Type B pancreatic cell (in vitro differentiated cells): ENCODE measurements at regions not wholly inside any gene's neighbourhood (a gene's known extent, or its start where the extent isn't known, plus 50 kb on each side); places are given as distances from the start of the nearest gene placed in this dataset.

Source experiments
- DNase-seq: peaks from one replicate; pipeline ENCODE4 v3.0.0; 2021; ENCODE audit warnings: mixed read lengths; ENCODE audit not compliant: unreplicated experiment; ENCODE audit errors: extremely low spot score
- H3K27ac Mint-ChIP-seq: 2 replicates; pipeline ENCODE4 v1.8.0; 2021; ENCODE audit warnings: mild to moderate bottlenecking, mixed read lengths
- H3K27me3 Mint-ChIP-seq: 2 replicates; pipeline ENCODE4 v1.8.0; 2021; ENCODE audit warnings: mixed read lengths
- H3K36me3 Mint-ChIP-seq: 2 replicates; pipeline ENCODE4 v1.8.0; 2021; ENCODE audit warnings: mixed read lengths
- H3K4me1 Mint-ChIP-seq: one replicate; pipeline ENCODE4 v1.8.0; 2021; ENCODE audit warnings: mixed read lengths; ENCODE audit not compliant: unreplicated experiment
- H3K4me3 Mint-ChIP-seq: 2 replicates; pipeline ENCODE4 v1.8.0; 2021; ENCODE audit warnings: mild to moderate bottlenecking, mixed read lengths
- H3K9me3 Mint-ChIP-seq: 2 replicates; pipeline ENCODE4 v1.8.0; 2021; ENCODE audit warnings: mixed read lengths
- TF ChIP-seq, protein P1 (sequence below): fragments of 200-600 bp; sonication (generic); conservative IDR thresholded peaks from 2 replicates; pipeline ENCODE4 v1.5.0; 2021; ENCODE audit warnings: antibody characterized with exemption, mild to moderate bottlenecking

DNA sequence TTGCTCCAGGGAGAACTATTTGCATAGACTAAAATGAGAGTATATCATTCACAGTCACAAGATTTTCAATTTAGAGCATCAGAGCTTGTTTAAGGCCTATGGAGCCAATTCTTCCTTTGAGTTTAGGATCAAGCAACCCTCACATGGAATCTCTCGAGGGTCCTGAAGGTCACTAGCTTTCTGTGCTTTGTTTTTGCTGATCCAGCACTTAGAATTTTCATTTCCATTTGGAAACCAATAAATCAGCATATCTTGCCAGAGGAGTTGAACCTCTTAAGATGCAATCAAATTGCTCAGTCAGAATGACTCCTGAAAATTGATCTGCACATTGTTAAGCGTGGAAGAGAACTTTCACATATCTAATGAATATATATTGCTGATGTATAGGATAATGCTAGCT lies 1039.6 kb downstream of the PDHA2 start:
- peaks cover 5% of the 10 kb centered on the region for H3K9me3 Mint-ChIP-seq
- TF ChIP-seq, protein P1, sequence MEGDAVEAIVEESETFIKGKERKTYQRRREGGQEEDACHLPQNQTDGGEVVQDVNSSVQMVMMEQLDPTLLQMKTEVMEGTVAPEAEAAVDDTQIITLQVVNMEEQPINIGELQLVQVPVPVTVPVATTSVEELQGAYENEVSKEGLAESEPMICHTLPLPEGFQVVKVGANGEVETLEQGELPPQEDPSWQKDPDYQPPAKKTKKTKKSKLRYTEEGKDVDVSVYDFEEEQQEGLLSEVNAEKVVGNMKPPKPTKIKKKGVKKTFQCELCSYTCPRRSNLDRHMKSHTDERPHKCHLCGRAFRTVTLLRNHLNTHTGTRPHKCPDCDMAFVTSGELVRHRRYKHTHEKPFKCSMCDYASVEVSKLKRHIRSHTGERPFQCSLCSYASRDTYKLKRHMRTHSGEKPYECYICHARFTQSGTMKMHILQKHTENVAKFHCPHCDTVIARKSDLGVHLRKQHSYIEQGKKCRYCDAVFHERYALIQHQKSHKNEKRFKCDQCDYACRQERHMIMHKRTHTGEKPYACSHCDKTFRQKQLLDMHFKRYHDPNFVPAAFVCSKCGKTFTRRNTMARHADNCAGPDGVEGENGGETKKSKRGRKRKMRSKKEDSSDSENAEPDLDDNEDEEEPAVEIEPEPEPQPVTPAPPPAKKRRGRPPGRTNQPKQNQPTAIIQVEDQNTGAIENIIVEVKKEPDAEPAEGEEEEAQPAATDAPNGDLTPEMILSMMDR = no peak
- no peaks in the 10 kb centered on the region for H3K27me3 Mint-ChIP-seq
- no peaks in the 10 kb centered on the region for H3K4me1 Mint-ChIP-seq
- no peak overlapping the region for H3K27ac Mint-ChIP-seq
- H3K36me3 Mint-ChIP-seq = no peaks in the 10 kb centered on the region
- no peak for DNase-seq
- H3K4me3 Mint-ChIP-seq = no peak overlapping the region

DNA sequence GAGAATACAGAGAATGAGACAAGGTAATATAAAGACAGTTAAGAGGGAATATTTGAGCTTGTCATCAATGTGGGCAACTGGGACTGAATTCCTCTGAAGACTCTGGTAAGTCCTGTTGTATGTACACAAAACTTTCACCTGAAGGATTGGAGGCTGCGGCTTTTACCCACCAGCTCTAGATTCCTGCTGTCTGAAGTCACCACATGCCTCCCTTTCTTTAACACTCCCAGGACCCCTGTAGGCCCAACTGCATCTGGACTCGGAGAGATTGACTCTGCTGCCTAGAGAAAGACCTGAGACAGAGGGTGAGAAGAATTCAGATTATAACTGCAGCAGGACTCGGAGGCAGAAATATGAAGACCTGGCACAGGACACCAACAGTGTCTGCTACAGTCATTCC lies 1048.0 kb downstream of the PDHA2 start:
- Mint-ChIP-seq H3K36me3 (no peaks in the 10 kb centered on the region), H3K4me1 (no peaks in the 10 kb centered on the region), H3K27ac (no peak overlapping the region), H3K27me3 (no peaks in the 10 kb centered on the region), H3K4me3 (no peak overlapping the region), H3K9me3 (no peaks in the 10 kb centered on the region)
- TF ChIP-seq, protein P1 = no peak
- no peak for DNase-seq

GRCh38 chr4:96894621-96895020 lies 1054.7 kb downstream of the PDHA2 start:
- TF ChIP-seq, protein P1 = no peak
- no peak for DNase-seq
- Mint-ChIP-seq H3K27ac (no peak overlapping the region), H3K4me3 (no peak overlapping the region), H3K9me3 (no peaks in the 10 kb centered on the region), H3K27me3 (no peaks in the 10 kb centered on the region), H3K4me1 (no peaks in the 10 kb centered on the region), H3K36me3 (no peaks in the 10 kb centered on the region)

- no peak for DNase-seq
- H3K4me1 Mint-ChIP-seq = no peaks in the 10 kb centered on the region
- H3K27ac Mint-ChIP-seq = no peak overlapping the region
- H3K36me3 Mint-ChIP-seq = no peaks in the 10 kb centered on the region
- H3K9me3 Mint-ChIP-seq = no peaks in the 10 kb centered on the region
- no peaks in the 10 kb centered on the region for H3K27me3 Mint-ChIP-seq
- TF ChIP-seq, protein P1 = no peak
- H3K4me3 Mint-ChIP-seq = no peak overlapping the region
Measured at GRCh38 chr4:96895826-96896225, 1055.9 kb downstream of the PDHA2 start.

- Mint-ChIP-seq H3K27ac (no peak overlapping the region), H3K36me3 (no peaks in the 10 kb centered on the region), H3K9me3 (no peaks in the 10 kb centered on the region), H3K4me3 (no peak overlapping the region), H3K4me1 (no peaks in the 10 kb centered on the region), H3K27me3 (peaks cover 3% of the 10 kb centered on the region)
- TF ChIP-seq, protein P1 = no peak
- DNase-seq = no peak
Measured at GRCh38 chr4:96912716-96913115, 1072.8 kb downstream of the PDHA2 start.

- Mint-ChIP-seq H3K36me3 (no peaks in the 10 kb centered on the region), H3K27ac (no peak overlapping the region), H3K27me3 (peaks cover 3% of the 10 kb centered on the region), H3K4me1 (no peaks in the 10 kb centered on the region), H3K9me3 (no peaks in the 10 kb centered on the region), H3K4me3 (no peak overlapping the region)
- TF ChIP-seq, protein P1 = no peak
- DNase-seq = no peak
Measured at GRCh38 chr4:96913441-96914080, 1073.7 kb downstream of the PDHA2 start.
